ENCODE measurements at regions not wholly inside any gene's neighbourhood (a gene's known extent, or its start where the extent isn't known, plus 50 kb on each side); places are given as distances from the start of the nearest gene placed in this dataset.
A peak's percentile ranks its signal among the peaks of the same experiment; 100 is the strongest.
"Not testable (repeated sequence)": the region's sequence is repeated elsewhere in the genome, so short reads cannot be mapped to it uniquely, and the experiment has no call there.

- no peak for ATAC-seq
Measured at GRCh38 chr1:166701603-166702100, 137.6 kb upstream of the POGK start.

GRCh38 chr1:166703141-166703540, 136.1 kb upstream of the POGK start:
- no peak for ATAC-seq

- ATAC-seq, result no peak
Measured at GRCh38 chr1:166703726-166704462, 135.4 kb upstream of the POGK start.

GRCh38 chr1:166705376-166706289, 133.6 kb upstream of the POGK start:
- ATAC-seq, result no peak

- no peak for ATAC-seq
Measured at GRCh38 chr1:166716620-166717019, 122.7 kb upstream of the POGK start.

- no peak for ATAC-seq
Measured at GRCh38 chr1:166721145-166721544, 118.1 kb upstream of the POGK start.

GRCh38 chr1:166730299-166730888, 108.9 kb upstream of the POGK start:
- peak; percentile 93 for ATAC-seq

- no peak for ATAC-seq
Measured at GRCh38 chr1:166738140-166738539, 101.1 kb upstream of the POGK start.

- ATAC-seq, result no peak
Measured at GRCh38 chr1:166738873-166739272, 100.4 kb upstream of the POGK start.

- no peak for ATAC-seq
Measured at GRCh38 chr1:166740668-166741276, 98.5 kb upstream of the POGK start.

GRCh38 chr1:166763318-166763717, 76.0 kb upstream of the POGK start:
- no peak for ATAC-seq

GRCh38 chr1:166766942-166767341, 72.3 kb upstream of the POGK start:
- no peak for ATAC-seq

- not testable (repeated sequence) for ATAC-seq
Measured at GRCh38 chr1:166784646-166785045, 54.6 kb upstream of the POGK start.

- no peak for ATAC-seq
Measured at GRCh38 chr1:166785987-166786386, 53.3 kb upstream of the POGK start.

- ATAC-seq, result peak; percentile 69
Measured at GRCh38 chr1:166789286-166789685, 50.0 kb upstream of the POGK start.
